ENCODE measurements at regions not wholly inside any gene's neighbourhood (a gene's known extent, or its start where the extent isn't known, plus 50 kb on each side); places are given as distances from the start of the nearest gene placed in this dataset.

DNA sequence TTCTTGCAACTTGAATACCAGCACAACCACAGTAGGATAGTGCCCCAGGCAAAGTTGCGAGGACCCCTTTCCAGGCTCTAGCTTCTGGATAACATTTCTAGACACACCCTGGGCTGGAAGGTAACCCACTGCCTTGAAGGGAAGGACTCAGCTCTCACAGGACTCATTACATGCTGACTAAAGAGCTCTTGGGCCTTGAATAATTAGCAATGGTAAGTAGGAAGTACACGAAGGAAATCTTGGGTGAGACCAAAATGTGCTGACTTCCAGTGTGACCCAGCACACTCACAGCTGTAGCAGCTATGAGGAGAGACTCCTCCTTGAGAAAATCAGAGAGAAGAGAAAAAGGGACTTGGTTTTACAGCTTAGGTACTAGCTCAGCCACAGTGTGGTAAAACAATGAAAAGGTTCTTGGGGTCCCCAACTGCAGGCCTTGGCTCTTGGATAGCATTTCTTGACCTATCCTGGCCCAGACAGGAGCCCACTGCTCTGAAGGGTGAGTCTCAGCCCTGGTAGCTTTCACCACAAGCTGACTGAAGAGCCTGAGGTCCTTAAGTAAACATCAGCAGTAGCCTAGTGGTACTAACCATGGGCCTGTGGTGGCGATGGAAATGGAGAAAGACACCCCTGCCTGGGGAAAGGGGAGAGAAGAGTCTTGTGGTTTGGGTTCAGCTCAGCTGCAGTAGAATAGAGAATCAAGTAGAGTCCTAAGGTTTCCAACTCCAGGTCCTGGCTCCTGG, 621.7 kb downstream of the SEMA5A start:
- H2AFZ ChIP-seq (ENCODE audit: low read depth, low read length): no peak overlapping the region
- no peaks in the 10 kb centered on the region for H3K79me2 ChIP-seq (replicated peaks; ENCODE audit: insufficient read depth, low read length)
- H3K36me3 ChIP-seq (ENCODE audit: insufficient read depth, low read length): no peaks in the 10 kb centered on the region
- no peak overlapping the region for H3K4me3 ChIP-seq (ENCODE audit: low read length)
- no peak overlapping the region for H3K27ac ChIP-seq (ENCODE audit: low read length)
- no peak for TF ChIP-seq TAF1 (IDR thresholded peaks at IDR 0.05; ENCODE audit: low read depth)
- no peak for TF ChIP-seq EP300 (conservative IDR thresholded peaks at IDR 0.05; ENCODE audit: poor library complexity, severe bottlenecking)
- no peak for TF ChIP-seq RAD21 (conservative IDR thresholded peaks at IDR 0.05)
- no peak for TF ChIP-seq MXI1 (conservative IDR thresholded peaks at IDR 0.05; ENCODE audit: poor library complexity, severe bottlenecking)
- TF ChIP-seq, protein P1, sequence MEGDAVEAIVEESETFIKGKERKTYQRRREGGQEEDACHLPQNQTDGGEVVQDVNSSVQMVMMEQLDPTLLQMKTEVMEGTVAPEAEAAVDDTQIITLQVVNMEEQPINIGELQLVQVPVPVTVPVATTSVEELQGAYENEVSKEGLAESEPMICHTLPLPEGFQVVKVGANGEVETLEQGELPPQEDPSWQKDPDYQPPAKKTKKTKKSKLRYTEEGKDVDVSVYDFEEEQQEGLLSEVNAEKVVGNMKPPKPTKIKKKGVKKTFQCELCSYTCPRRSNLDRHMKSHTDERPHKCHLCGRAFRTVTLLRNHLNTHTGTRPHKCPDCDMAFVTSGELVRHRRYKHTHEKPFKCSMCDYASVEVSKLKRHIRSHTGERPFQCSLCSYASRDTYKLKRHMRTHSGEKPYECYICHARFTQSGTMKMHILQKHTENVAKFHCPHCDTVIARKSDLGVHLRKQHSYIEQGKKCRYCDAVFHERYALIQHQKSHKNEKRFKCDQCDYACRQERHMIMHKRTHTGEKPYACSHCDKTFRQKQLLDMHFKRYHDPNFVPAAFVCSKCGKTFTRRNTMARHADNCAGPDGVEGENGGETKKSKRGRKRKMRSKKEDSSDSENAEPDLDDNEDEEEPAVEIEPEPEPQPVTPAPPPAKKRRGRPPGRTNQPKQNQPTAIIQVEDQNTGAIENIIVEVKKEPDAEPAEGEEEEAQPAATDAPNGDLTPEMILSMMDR (IDR thresholded peaks at IDR 0.05; ENCODE audit: poor library complexity, severe bottlenecking): no peak
- TF ChIP-seq, protein P2, sequence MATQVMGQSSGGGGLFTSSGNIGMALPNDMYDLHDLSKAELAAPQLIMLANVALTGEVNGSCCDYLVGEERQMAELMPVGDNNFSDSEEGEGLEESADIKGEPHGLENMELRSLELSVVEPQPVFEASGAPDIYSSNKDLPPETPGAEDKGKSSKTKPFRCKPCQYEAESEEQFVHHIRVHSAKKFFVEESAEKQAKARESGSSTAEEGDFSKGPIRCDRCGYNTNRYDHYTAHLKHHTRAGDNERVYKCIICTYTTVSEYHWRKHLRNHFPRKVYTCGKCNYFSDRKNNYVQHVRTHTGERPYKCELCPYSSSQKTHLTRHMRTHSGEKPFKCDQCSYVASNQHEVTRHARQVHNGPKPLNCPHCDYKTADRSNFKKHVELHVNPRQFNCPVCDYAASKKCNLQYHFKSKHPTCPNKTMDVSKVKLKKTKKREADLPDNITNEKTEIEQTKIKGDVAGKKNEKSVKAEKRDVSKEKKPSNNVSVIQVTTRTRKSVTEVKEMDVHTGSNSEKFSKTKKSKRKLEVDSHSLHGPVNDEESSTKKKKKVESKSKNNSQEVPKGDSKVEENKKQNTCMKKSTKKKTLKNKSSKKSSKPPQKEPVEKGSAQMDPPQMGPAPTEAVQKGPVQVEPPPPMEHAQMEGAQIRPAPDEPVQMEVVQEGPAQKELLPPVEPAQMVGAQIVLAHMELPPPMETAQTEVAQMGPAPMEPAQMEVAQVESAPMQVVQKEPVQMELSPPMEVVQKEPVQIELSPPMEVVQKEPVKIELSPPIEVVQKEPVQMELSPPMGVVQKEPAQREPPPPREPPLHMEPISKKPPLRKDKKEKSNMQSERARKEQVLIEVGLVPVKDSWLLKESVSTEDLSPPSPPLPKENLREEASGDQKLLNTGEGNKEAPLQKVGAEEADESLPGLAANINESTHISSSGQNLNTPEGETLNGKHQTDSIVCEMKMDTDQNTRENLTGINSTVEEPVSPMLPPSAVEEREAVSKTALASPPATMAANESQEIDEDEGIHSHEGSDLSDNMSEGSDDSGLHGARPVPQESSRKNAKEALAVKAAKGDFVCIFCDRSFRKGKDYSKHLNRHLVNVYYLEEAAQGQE (IDR thresholded peaks at IDR 0.05; ENCODE audit: borderline replicate concordance): no peak
- no peak for TF ChIP-seq POLR2AphosphoS5 (IDR thresholded peaks at IDR 0.05)
- no peak for TF ChIP-seq SMC3 (conservative IDR thresholded peaks at IDR 0.05; ENCODE audit: poor library complexity)
- no peak for TF ChIP-seq EZH2 (IDR thresholded peaks at IDR 0.05; ENCODE audit: borderline replicate concordance, insufficient read depth, low read length, poor library complexity, severe bottlenecking)
- H3K9me2 ChIP-seq (ENCODE audit: insufficient read depth, low read length): no peaks in the 10 kb centered on the region
- no peaks in the 10 kb centered on the region for H3K9me3 ChIP-seq (ENCODE audit: low read length)
- no peaks in the 10 kb centered on the region for H3F3A ChIP-seq (ENCODE audit: insufficient read depth, low read length, poor library complexity, severe bottlenecking)
- H3K9ac ChIP-seq (ENCODE audit: low read length): no peak overlapping the region
- no peaks in the 10 kb centered on the region for H3K27me3 ChIP-seq (ENCODE audit: insufficient read depth, low read depth, low read length)
- H4K20me1 ChIP-seq (ENCODE audit: insufficient read depth): no peaks in the 10 kb centered on the region
- no peak overlapping the region for H3K4me2 ChIP-seq (ENCODE audit: low read length)

DNA sequence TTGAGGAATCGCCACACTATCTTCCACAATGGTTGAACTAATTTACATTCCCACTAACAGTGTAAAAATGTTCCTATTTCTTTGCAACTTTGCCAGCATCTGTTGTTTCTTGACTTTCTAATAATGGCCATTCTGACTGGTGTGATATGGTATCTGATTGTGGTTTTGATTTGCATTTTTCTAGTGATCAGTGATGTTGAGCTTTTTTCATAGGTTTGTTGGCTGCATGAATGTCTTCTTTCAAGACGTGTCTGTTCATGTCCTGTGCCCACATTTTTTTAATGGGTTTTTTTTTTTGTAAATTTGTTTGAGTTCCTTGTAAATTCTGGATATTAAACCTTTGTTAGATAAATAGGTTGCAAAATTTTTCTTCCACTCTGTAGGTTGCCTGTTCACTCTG, 615.9 kb downstream of the SEMA5A start:
- Histone ChIP-seq H3F3A (ENCODE audit: insufficient read depth, low read length, poor library complexity, severe bottlenecking) (no peaks in the 10 kb centered on the region), H3K9me3 (ENCODE audit: low read length) (peaks cover 3% of the 10 kb centered on the region), H3K27ac (ENCODE audit: low read length) (no peak overlapping the region), H3K9ac (ENCODE audit: low read length) (no peak overlapping the region), H2AFZ (ENCODE audit: low read depth, low read length) (no peak overlapping the region), H3K27me3 (ENCODE audit: insufficient read depth, low read depth, low read length) (no peaks in the 10 kb centered on the region), H3K79me2 (replicated peaks; ENCODE audit: insufficient read depth, low read length) (no peaks in the 10 kb centered on the region), H3K9me2 (ENCODE audit: insufficient read depth, low read length) (no peaks in the 10 kb centered on the region), H3K4me3 (ENCODE audit: low read length) (no peak overlapping the region), H4K20me1 (ENCODE audit: insufficient read depth) (no peaks in the 10 kb centered on the region), H3K36me3 (ENCODE audit: insufficient read depth, low read length) (no peaks in the 10 kb centered on the region), H3K4me2 (ENCODE audit: low read length) (no peak overlapping the region)
- TF ChIP-seq EZH2 (IDR thresholded peaks at IDR 0.05; ENCODE audit: borderline replicate concordance, insufficient read depth, low read length, poor library complexity, severe bottlenecking): no peak
- TF ChIP-seq, protein P1 (IDR thresholded peaks at IDR 0.05; ENCODE audit: poor library complexity, severe bottlenecking): no peak
- TF ChIP-seq POLR2AphosphoS5 (IDR thresholded peaks at IDR 0.05): no peak
- TF ChIP-seq SMC3 (conservative IDR thresholded peaks at IDR 0.05; ENCODE audit: poor library complexity): no peak
- TF ChIP-seq, protein P2 (IDR thresholded peaks at IDR 0.05; ENCODE audit: borderline replicate concordance): no peak
- TF ChIP-seq EP300 (conservative IDR thresholded peaks at IDR 0.05; ENCODE audit: poor library complexity, severe bottlenecking): no peak
- no peak for TF ChIP-seq RAD21 (conservative IDR thresholded peaks at IDR 0.05)
- TF ChIP-seq MXI1 (conservative IDR thresholded peaks at IDR 0.05; ENCODE audit: poor library complexity, severe bottlenecking): no peak
- no peak for TF ChIP-seq TAF1 (IDR thresholded peaks at IDR 0.05; ENCODE audit: low read depth)

Data from neural cell (in vitro differentiated cells).